HAP-1 (cell line): ENCODE measurements at regions not wholly inside any gene's neighbourhood (a gene's known extent, or its start where the extent isn't known, plus 50 kb on each side); places are given as distances from the start of the nearest gene placed in this dataset.

Experiments used
- DNase-seq, 2 experiments: peaks; one replicate each; pipeline ENCODE4 v3.0.0-alpha.2; 2016 to 2020; ENCODE audit warnings: low spot score in 2 of 2
- H3K27me3 ChIP-seq: fragments of 250-450 bp; sonication (Bioruptor Pico); 2 replicates; pipeline ENCODE4 v1.5.1; 2020; ENCODE audit warnings: low read depth, mild to moderate bottlenecking, moderate library complexity
- H3K36me3 ChIP-seq: fragments of 250-450 bp; sonication (Bioruptor Pico); replicated peaks from 2 replicates; pipeline ENCODE4 v1.5.1; 2020; ENCODE audit warnings: mild to moderate bottlenecking
- H3K4me1 ChIP-seq: fragments of 250-450 bp; sonication (Bioruptor Pico); 2 replicates; pipeline ENCODE4 v1.5.1; 2020; ENCODE audit warnings: mild to moderate bottlenecking
- H3K4me3 ChIP-seq: fragments of 250-450 bp; sonication (Bioruptor Pico); 2 replicates; pipeline ENCODE4 v1.5.1; 2020; ENCODE audit warnings: mild to moderate bottlenecking, moderate library complexity
- H3K9me3 ChIP-seq: fragments of 250-450 bp; sonication (Bioruptor Pico); 2 replicates; pipeline ENCODE4 v1.5.1; 2020; ENCODE audit warnings: mild to moderate bottlenecking, moderate library complexity
- in situ Hi-C: fragments of 300-500 bp; cut with MboI; formaldehyde crosslinking; loops from 3 replicates; pipeline ENCODE4 v1.14.3; 2020; ENCODE audit warnings: low sequenced_read_pairs, inconsistent platforms, mixed read lengths

DNA sequence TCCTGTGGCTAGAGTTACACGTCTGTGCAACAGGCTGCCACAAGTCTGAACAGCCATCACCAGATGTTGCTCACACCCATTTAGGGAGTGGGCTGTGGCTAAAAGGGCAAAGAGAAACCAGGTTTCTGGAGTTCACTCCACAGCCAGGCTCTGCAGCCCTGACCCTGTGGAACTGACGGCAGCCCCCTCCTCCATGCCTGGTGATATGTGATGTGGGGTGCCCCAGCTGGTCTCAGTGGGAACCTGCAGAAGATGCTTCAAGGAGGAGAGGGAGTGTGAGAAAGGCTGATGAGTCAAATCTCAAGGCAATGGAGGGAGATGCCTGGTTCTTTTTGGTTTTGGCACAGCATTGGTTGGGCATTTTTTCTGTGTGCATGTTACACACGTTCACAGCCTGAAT, 130.6 kb downstream of the TPRA1 start:
- Histone ChIP-seq H3K27me3 (peaks cover 5% of the 10 kb centered on the region; the same call in 1 of the 2 replicates), H3K36me3 (no peaks in the 10 kb centered on the region), H3K9me3 (no peaks in the 10 kb centered on the region), H3K4me3 (no peak overlapping the region), H3K4me1 (no peaks in the 10 kb centered on the region; the same call in 1 of the 2 replicates)
- DNase-seq: no peak
- in situ Hi-C loops: loop anchor here (5.0 to 25.0 kb wide), 3 partner anchors 475 to 773 kb away; partner anchors contain the start of gene PLXNA1

DNA sequence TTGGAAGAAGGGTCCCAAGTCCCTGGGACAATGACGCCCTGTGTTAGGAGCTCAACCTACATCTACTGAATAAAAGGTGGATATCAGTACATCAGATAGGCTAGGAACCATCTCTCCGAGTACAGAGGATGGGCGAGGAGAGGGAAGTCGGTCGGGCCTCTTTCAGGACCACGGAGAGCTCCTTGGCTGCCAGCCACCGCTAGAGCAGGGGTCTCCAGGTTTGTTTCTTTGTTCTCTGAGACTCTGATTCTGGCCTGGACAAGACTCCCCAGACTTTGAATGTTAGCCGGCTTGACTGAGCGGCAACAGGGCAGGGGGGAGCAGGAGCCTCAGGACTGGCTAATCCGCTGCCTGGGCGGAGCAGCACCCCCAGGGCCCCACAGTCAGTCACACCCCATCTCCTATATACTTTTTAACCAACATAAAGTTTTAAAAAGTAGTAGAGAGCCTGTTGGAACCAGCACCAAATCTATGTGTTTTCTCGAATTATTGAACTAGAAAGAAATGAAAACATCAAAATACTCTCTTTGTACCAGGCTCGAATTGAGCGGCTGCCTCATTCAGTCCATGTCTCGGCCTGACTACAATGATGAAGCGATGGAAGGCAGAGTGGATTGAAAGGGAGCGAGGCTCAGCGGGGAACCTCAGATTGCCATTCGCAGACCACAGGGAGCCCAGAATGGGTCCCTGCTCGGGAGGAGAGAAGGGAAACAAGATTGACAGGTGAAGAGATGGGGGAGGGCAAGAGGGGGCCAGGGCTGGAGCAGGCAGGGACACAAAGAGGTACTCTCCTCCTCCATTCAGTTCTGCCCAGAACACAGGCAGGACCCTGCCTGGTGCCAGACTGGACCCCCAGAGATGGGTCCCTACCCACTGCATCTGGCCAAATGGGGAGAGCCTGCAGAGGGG, 131.6 kb downstream of the TPRA1 start:
- DNase-seq: peak; percentile 11 to 84
- peaks cover 5% of the 10 kb centered on the region; the same call in 1 of the 2 replicates for H3K27me3 ChIP-seq
- in situ Hi-C loops: loop anchor here (5.0 to 25.0 kb wide), 3 partner anchors 474 to 772 kb away; partner anchors contain the start of gene PLXNA1
- H3K9me3 ChIP-seq: no peaks in the 10 kb centered on the region
- no peaks in the 10 kb centered on the region; the same call in 1 of the 2 replicates for H3K4me1 ChIP-seq
- no peaks in the 10 kb centered on the region for H3K36me3 ChIP-seq
- H3K4me3 ChIP-seq: no peak overlapping the region

GRCh38 chr3:127457546-127458145, 132.9 kb downstream of the TPRA1 start:
- Histone ChIP-seq H3K27me3 (peaks cover 3% of the 10 kb centered on the region; the same call in 1 of the 2 replicates), H3K4me1 (no peaks in the 10 kb centered on the region; the same call in 1 of the 2 replicates), H3K9me3 (no peaks in the 10 kb centered on the region), H3K36me3 (no peaks in the 10 kb centered on the region), H3K4me3 (no peak overlapping the region)
- in situ Hi-C loops: loop anchor here (5.0 to 25.0 kb wide), 3 partner anchors 473 to 770 kb away; partner anchors contain the start of gene PLXNA1
- no peak for DNase-seq

- Histone ChIP-seq H3K36me3 (no peaks in the 10 kb centered on the region), H3K27me3 (peaks cover 3% of the 10 kb centered on the region; the same call in 1 of the 2 replicates), H3K4me3 (no peak overlapping the region), H3K4me1 (no peaks in the 10 kb centered on the region; the same call in 1 of the 2 replicates), H3K9me3 (no peaks in the 10 kb centered on the region)
- peak in 1 of 2 experiments; percentile 15 for DNase-seq
- in situ Hi-C loops: loop anchor here (5.0 to 25.0 kb wide), 3 partner anchors 472 to 770 kb away; partner anchors contain the start of gene PLXNA1
Measured at GRCh38 chr3:127457094-127457475, 133.4 kb downstream of the TPRA1 start.

GRCh38 chr3:127456471-127457093, 134.0 kb downstream of the TPRA1 start:
- DNase-seq: no peak
- in situ Hi-C loops: loop anchor here (5.0 to 25.0 kb wide), 3 partner anchors 472 to 769 kb away; partner anchors contain the start of gene PLXNA1
- Histone ChIP-seq H3K36me3 (no peaks in the 10 kb centered on the region), H3K9me3 (no peaks in the 10 kb centered on the region), H3K4me3 (no peak overlapping the region), H3K27me3 (peaks cover 3% of the 10 kb centered on the region; the same call in 1 of the 2 replicates), H3K4me1 (no peaks in the 10 kb centered on the region; the same call in 1 of the 2 replicates)

GRCh38 chr3:127455541-127456450, 134.7 kb downstream of the TPRA1 start:
- Histone ChIP-seq H3K4me3 (no peak overlapping the region; the same call in 1 of the 2 replicates), H3K9me3 (no peaks in the 10 kb centered on the region), H3K27me3 (peaks cover 3% of the 10 kb centered on the region; the same call in 1 of the 2 replicates), H3K4me1 (no peaks in the 10 kb centered on the region; the same call in 1 of the 2 replicates), H3K36me3 (no peaks in the 10 kb centered on the region)
- in situ Hi-C loops: loop anchor here (5.0 to 25.0 kb wide), 3 partner anchors 471 to 768 kb away; partner anchors contain the start of gene PLXNA1
- peak; percentile 66 to 89 for DNase-seq

DNA sequence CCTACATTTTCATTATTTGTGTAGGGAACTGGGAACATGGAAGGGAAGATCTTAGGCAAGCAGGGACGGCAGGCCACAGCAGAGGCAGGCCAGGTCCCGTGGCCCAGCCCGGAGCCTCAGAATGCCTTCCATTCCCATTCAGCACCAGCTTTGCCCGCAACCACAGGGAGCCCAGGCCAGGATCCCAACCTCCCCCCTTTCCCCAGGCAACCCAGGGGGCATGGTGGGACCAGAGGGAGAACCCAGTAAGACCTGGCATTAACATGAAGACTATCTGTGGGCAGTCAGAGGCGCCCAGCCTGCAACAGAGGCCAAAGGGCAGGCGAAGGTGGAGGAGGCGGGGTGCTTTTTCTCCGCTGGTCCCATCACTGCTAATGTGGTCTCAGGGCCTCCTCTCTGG, 135.6 kb downstream of the TPRA1 start:
- no peak overlapping the region; the same call in 1 of the 2 replicates for H3K4me3 ChIP-seq
- H3K4me1 ChIP-seq: no peaks in the 10 kb centered on the region; the same call in 1 of the 2 replicates
- DNase-seq: no peak
- in situ Hi-C loops: loop anchor here (5.0 to 25.0 kb wide), 3 partner anchors 470 to 768 kb away; partner anchors contain the start of gene PLXNA1
- no peaks in the 10 kb centered on the region for H3K9me3 ChIP-seq
- no peaks in the 10 kb centered on the region for H3K36me3 ChIP-seq
- peaks cover 3% of the 10 kb centered on the region; the same call in 1 of the 2 replicates for H3K27me3 ChIP-seq

- in situ Hi-C loops: loop anchor here (10.0 to 25.0 kb wide), 2 partner anchors 469 to 767 kb away; partner anchors contain the start of gene PLXNA1
- H3K9me3 ChIP-seq: no peaks in the 10 kb centered on the region
- no peak overlapping the region for H3K4me3 ChIP-seq
- DNase-seq: no peak
- H3K4me1 ChIP-seq: no peaks in the 10 kb centered on the region; the same call in 1 of the 2 replicates
- H3K27me3 ChIP-seq: peaks cover 3% of the 10 kb centered on the region; the same call in 1 of the 2 replicates
- no peaks in the 10 kb centered on the region for H3K36me3 ChIP-seq
Measured at GRCh38 chr3:127454051-127454450, 136.5 kb downstream of the TPRA1 start.

- DNase-seq: peak in 1 of 2 experiments; percentile 27
- Histone ChIP-seq H3K4me3 (no peak overlapping the region), H3K9me3 (no peaks in the 10 kb centered on the region), H3K4me1 (no peaks in the 10 kb centered on the region; the same call in 1 of the 2 replicates), H3K27me3 (peaks cover 3% of the 10 kb centered on the region; the same call in 1 of the 2 replicates), H3K36me3 (no peaks in the 10 kb centered on the region)
- in situ Hi-C loops: loop anchor here (10.0 to 25.0 kb wide), 2 partner anchors 468 to 765 kb away; partner anchors contain the start of gene PLXNA1
Measured at GRCh38 chr3:127452321-127452821, 138.2 kb downstream of the TPRA1 start.

GRCh38 chr3:127451321-127451720, 139.2 kb downstream of the TPRA1 start:
- Histone ChIP-seq H3K4me1 (no peaks in the 10 kb centered on the region; the same call in 1 of the 2 replicates), H3K27me3 (peaks cover 3% of the 10 kb centered on the region; the same call in 1 of the 2 replicates), H3K9me3 (no peaks in the 10 kb centered on the region), H3K4me3 (no peak overlapping the region), H3K36me3 (no peaks in the 10 kb centered on the region)
- in situ Hi-C loops: loop anchor here (10.0 to 25.0 kb wide), 2 partner anchors 467 to 764 kb away; partner anchors contain the start of gene PLXNA1
- DNase-seq: no peak

GRCh38 chr3:127450331-127450730, 140.2 kb downstream of the TPRA1 start:
- DNase-seq: no peak
- in situ Hi-C loops: loop anchor here (10.0 to 25.0 kb wide), 2 partner anchors 466 to 763 kb away; partner anchors contain the start of gene PLXNA1
- Histone ChIP-seq H3K9me3 (no peaks in the 10 kb centered on the region), H3K4me3 (no peak overlapping the region), H3K27me3 (no peaks in the 10 kb centered on the region), H3K36me3 (no peaks in the 10 kb centered on the region), H3K4me1 (no peaks in the 10 kb centered on the region; the same call in 1 of the 2 replicates)
